ENCODE measurements at regions not wholly inside any gene's neighbourhood (a gene's known extent, or its start where the extent isn't known, plus 50 kb on each side); places are given as distances from the start of the nearest gene placed in this dataset.

- TF ChIP-seq POLR2A (IDR thresholded peaks at IDR 0.05) (no peak), POLR2AphosphoS5 (IDR thresholded peaks at IDR 0.05) (no peak), CTCF (IDR thresholded peaks at IDR 0.05) (no peak)
- no peaks in the 10 kb centered on the region for H3K36me3 ChIP-seq
- H3K27ac ChIP-seq = no peak overlapping the region
- H3K4me3 ChIP-seq = no peak overlapping the region
- H3K27me3 ChIP-seq = no peaks in the 10 kb centered on the region
- intact Hi-C loops (cut with DNase I; ENCODE audit: low total_unique reads) = no loop called here
- no peaks in the 10 kb centered on the region for H3K9me3 ChIP-seq
- no peak for DNase-seq (ENCODE audit: low spot score in 2 of 2)
- H3K4me1 ChIP-seq = no peaks in the 10 kb centered on the region
Observed at GRCh38 chr1:157289424-157290105, 151.4 kb upstream of the ETV3 start.

- intact Hi-C loops (cut with DNase I; ENCODE audit: low total_unique reads) = no loop called here
- Histone ChIP-seq H3K4me3 (no peak overlapping the region), H3K9me3 (no peaks in the 10 kb centered on the region), H3K36me3 (no peaks in the 10 kb centered on the region), H3K27ac (no peak overlapping the region), H3K27me3 (no peaks in the 10 kb centered on the region), H3K4me1 (no peaks in the 10 kb centered on the region)
- DNase-seq (ENCODE audit: low spot score in 2 of 2) = no peak
- no peak for TF ChIP-seq CTCF (IDR thresholded peaks at IDR 0.05)
- TF ChIP-seq POLR2A (IDR thresholded peaks at IDR 0.05) = no peak
- no peak for TF ChIP-seq POLR2AphosphoS5 (IDR thresholded peaks at IDR 0.05)
Observed at GRCh38 chr1:157288996-157289395, 150.8 kb upstream of the ETV3 start.

GRCh38 chr1:157288492-157288891 lies 150.3 kb upstream of the ETV3 start:
- DNase-seq (ENCODE audit: low spot score in 2 of 2) = no peak
- intact Hi-C loops (cut with DNase I; ENCODE audit: low total_unique reads) = no loop called here
- no peaks in the 10 kb centered on the region for H3K27me3 ChIP-seq
- no peaks in the 10 kb centered on the region for H3K4me1 ChIP-seq
- H3K36me3 ChIP-seq = no peaks in the 10 kb centered on the region
- no peaks in the 10 kb centered on the region for H3K9me3 ChIP-seq
- no peak overlapping the region for H3K4me3 ChIP-seq
- no peak overlapping the region for H3K27ac ChIP-seq
- TF ChIP-seq CTCF (IDR thresholded peaks at IDR 0.05) = no peak
- TF ChIP-seq POLR2AphosphoS5 (IDR thresholded peaks at IDR 0.05) = no peak
- no peak for TF ChIP-seq POLR2A (IDR thresholded peaks at IDR 0.05)

- DNase-seq (ENCODE audit: low spot score in 2 of 2) = no peak
- Histone ChIP-seq H3K36me3 (no peaks in the 10 kb centered on the region), H3K4me1 (no peaks in the 10 kb centered on the region), H3K9me3 (no peaks in the 10 kb centered on the region), H3K27ac (no peak overlapping the region), H3K4me3 (no peak overlapping the region), H3K27me3 (no peaks in the 10 kb centered on the region)
- TF ChIP-seq POLR2A (IDR thresholded peaks at IDR 0.05) = no peak
- no peak for TF ChIP-seq POLR2AphosphoS5 (IDR thresholded peaks at IDR 0.05)
- TF ChIP-seq CTCF (IDR thresholded peaks at IDR 0.05) = no peak
- intact Hi-C loops (cut with DNase I; ENCODE audit: low total_unique reads) = no loop called here
Observed at GRCh38 chr1:157288006-157288405, 149.8 kb upstream of the ETV3 start.

GRCh38 chr1:157287462-157287861 lies 149.3 kb upstream of the ETV3 start:
- no peak for TF ChIP-seq POLR2AphosphoS5 (IDR thresholded peaks at IDR 0.05)
- TF ChIP-seq CTCF (IDR thresholded peaks at IDR 0.05) = no peak
- no peak for TF ChIP-seq POLR2A (IDR thresholded peaks at IDR 0.05)
- Histone ChIP-seq H3K27ac (no peak overlapping the region), H3K27me3 (no peaks in the 10 kb centered on the region), H3K36me3 (no peaks in the 10 kb centered on the region), H3K4me1 (no peaks in the 10 kb centered on the region), H3K9me3 (no peaks in the 10 kb centered on the region), H3K4me3 (no peak overlapping the region)
- intact Hi-C loops (cut with DNase I; ENCODE audit: low total_unique reads) = no loop called here
- no peak for DNase-seq (ENCODE audit: low spot score in 2 of 2)

All from breast epithelium (tissue), 4 donors.